OCI-LY3 (cell line): ENCODE measurements at regions not wholly inside any gene's neighbourhood (a gene's known extent, or its start where the extent isn't known, plus 50 kb on each side); places are given as distances from the start of the nearest gene placed in this dataset.

Experiments used
- EZH2phosphoT487 ChIP-seq: fragments of 200-600 bp; shearing (Covaris generic); IDR thresholded peaks from 2 replicates; pipeline ENCODE4 v1.6.1; 2018; ENCODE audit warnings: antibody characterized with exemption, mixed run types, low read depth
- TF ChIP-seq, protein P1 (sequence below): fragments of 200-600, 300-600 bp; sonication (generic); IDR thresholded peaks from 2 replicates; pipeline ENCODE4 v1.5.1; 2014; ENCODE audit warnings: antibody characterized with exemption, low read length, low read depth

DNA sequence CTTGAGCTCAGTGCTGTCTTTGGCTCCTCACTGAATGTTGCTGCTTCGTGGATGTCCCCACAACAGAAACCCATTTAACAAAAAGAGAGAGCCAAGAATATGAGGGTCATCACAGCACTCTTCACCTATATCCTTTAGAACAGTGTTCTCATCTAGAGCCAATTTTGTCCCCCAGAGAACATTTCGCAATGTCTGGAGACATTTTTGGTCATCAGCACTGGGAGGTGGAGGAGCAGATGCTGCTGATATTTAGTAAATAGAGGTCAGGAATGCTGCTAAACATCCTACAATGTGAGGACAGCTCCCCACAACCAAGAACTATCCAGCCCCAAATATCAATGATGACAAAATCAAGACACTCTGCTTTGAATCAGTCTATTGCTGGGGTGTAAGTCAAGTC lies 92.5 kb downstream of the BBS10 start:
- no peak for TF ChIP-seq EZH2phosphoT487
- TF ChIP-seq, protein P1, sequence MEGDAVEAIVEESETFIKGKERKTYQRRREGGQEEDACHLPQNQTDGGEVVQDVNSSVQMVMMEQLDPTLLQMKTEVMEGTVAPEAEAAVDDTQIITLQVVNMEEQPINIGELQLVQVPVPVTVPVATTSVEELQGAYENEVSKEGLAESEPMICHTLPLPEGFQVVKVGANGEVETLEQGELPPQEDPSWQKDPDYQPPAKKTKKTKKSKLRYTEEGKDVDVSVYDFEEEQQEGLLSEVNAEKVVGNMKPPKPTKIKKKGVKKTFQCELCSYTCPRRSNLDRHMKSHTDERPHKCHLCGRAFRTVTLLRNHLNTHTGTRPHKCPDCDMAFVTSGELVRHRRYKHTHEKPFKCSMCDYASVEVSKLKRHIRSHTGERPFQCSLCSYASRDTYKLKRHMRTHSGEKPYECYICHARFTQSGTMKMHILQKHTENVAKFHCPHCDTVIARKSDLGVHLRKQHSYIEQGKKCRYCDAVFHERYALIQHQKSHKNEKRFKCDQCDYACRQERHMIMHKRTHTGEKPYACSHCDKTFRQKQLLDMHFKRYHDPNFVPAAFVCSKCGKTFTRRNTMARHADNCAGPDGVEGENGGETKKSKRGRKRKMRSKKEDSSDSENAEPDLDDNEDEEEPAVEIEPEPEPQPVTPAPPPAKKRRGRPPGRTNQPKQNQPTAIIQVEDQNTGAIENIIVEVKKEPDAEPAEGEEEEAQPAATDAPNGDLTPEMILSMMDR, result no peak
